ENCODE measurements at regions not wholly inside any gene's neighbourhood (a gene's known extent, or its start where the extent isn't known, plus 50 kb on each side); places are given as distances from the start of the nearest gene placed in this dataset.
"Not testable (repeated sequence)": the region's sequence is repeated elsewhere in the genome, so short reads cannot be mapped to it uniquely, and the experiment has no call there.

- Histone ChIP-seq H3K4me1 (replicated peaks in 1 of 2) (no peaks in the 10 kb centered on the region), H3K27me3 (no peaks in the 10 kb centered on the region), H3K4me3 (no peak overlapping the region), H3K9me3 (replicated peaks in 1 of 3) (peaks cover 0 to 7% (median 4%) of the 10 kb centered on the region in 3 donors), H3K36me3 (replicated peaks in 1 of 2) (no peaks in the 10 kb centered on the region), H3K27ac (no peak overlapping the region)
- intact Hi-C loops (cut with DNase I): no loop called here
- WGBS, 4 donors: 79 to 90% (median 81%) methylated on average over 16 to 18 of the region's 18 CpGs
- DNase-seq: peak in 1 of 7 donors; percentile 45
- TF ChIP-seq, protein P1, sequence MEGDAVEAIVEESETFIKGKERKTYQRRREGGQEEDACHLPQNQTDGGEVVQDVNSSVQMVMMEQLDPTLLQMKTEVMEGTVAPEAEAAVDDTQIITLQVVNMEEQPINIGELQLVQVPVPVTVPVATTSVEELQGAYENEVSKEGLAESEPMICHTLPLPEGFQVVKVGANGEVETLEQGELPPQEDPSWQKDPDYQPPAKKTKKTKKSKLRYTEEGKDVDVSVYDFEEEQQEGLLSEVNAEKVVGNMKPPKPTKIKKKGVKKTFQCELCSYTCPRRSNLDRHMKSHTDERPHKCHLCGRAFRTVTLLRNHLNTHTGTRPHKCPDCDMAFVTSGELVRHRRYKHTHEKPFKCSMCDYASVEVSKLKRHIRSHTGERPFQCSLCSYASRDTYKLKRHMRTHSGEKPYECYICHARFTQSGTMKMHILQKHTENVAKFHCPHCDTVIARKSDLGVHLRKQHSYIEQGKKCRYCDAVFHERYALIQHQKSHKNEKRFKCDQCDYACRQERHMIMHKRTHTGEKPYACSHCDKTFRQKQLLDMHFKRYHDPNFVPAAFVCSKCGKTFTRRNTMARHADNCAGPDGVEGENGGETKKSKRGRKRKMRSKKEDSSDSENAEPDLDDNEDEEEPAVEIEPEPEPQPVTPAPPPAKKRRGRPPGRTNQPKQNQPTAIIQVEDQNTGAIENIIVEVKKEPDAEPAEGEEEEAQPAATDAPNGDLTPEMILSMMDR (IDR thresholded peaks at IDR 0.05): no peak
- TF ChIP-seq POLR2A (IDR thresholded peaks at IDR 0.05): no peak
Measured at GRCh38 chr15:99466701-99467337, 99.0 kb upstream of the MEF2A start.

DNA sequence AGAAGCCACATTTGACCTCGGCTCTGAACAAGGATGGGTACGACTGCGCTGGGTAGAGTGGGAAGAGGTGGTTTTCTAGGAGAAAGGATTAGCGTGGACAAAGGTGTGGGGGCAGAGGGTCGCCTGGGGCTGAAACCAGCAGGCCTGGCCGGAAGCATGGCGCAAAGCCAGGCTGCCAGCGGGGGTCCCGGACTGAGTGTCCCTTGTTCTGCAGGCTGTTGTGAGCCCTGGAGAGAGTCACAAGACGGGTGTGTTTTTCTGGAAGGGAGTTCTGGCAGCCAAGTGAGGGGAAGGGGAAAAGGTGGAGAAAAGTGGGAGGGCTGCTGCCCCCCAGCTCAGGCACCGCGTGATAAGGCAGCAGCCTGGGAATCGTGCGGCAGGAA lies 98.5 kb upstream of the MEF2A start:
- H3K9me3 ChIP-seq (replicated peaks in 1 of 3): peaks cover 0 to 7% (median 4%) of the 10 kb centered on the region in 3 donors
- H3K4me3 ChIP-seq: no peak overlapping the region
- H3K27me3 ChIP-seq: no peaks in the 10 kb centered on the region
- no peak overlapping the region for H3K27ac ChIP-seq
- no peaks in the 10 kb centered on the region for H3K36me3 ChIP-seq (replicated peaks in 1 of 2)
- peaks cover 4 to 5% of the 10 kb centered on the region in 2 donors for H3K4me1 ChIP-seq (replicated peaks in 1 of 2)
- TF ChIP-seq, protein P1 (IDR thresholded peaks at IDR 0.05): no peak
- no peak for TF ChIP-seq POLR2A (IDR thresholded peaks at IDR 0.05)
- WGBS, 4 donors: 85 to 92% (median 89%) methylated on average over 14 of the region's 14 CpGs
- DNase-seq: no peak
- intact Hi-C loops (cut with DNase I): no loop called here

- Histone ChIP-seq H3K9me3 (replicated peaks in 1 of 3) (peaks cover 0 to 7% (median 2%) of the 10 kb centered on the region in 3 donors), H3K4me1 (replicated peaks in 1 of 2) (peaks cover 7 to 10% of the 10 kb centered on the region in 2 donors), H3K27ac (no peak overlapping the region), H3K4me3 (no peak overlapping the region), H3K27me3 (no peaks in the 10 kb centered on the region), H3K36me3 (replicated peaks in 1 of 2) (no peaks in the 10 kb centered on the region)
- TF ChIP-seq, protein P1 (IDR thresholded peaks at IDR 0.05): no peak
- TF ChIP-seq POLR2A (IDR thresholded peaks at IDR 0.05): no peak
- WGBS, 4 donors: 0 to 77% (median 74%) methylated on average over 1 to 4 of the region's 4 CpGs
- intact Hi-C loops (cut with DNase I): no loop called here
- no peak for DNase-seq
Measured at GRCh38 chr15:99467853-99468464, 97.8 kb upstream of the MEF2A start.

DNA sequence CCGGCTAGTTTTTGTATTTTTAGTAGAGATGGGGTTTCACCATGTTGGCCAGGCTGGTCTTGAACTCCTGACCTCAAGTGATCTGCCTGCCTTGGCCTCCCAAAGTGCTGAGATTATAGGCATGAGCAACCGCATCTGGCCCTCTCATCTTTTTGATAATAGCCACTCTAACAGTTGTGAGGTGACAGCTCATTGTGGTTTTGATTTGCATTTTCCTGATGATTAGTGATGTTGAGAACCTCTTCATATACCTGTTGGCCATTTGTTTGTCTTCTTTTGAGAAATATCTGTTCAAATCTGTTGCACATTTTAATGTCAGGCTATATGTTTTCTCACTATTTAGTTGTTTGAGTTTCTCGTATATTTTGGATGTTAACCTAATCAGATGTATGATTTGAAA lies 95.6 kb upstream of the MEF2A start:
- H3K4me1 ChIP-seq (replicated peaks in 1 of 2): peaks cover 7 to 27% of the 10 kb centered on the region in 2 donors
- 74 to 95% (median 90%) methylated on average over 2 to 3 of the region's 3 CpGs for WGBS, 4 donors
- H3K4me3 ChIP-seq; H3K27me3 ChIP-seq; H3K27ac ChIP-seq; DNase-seq; H3K9me3 ChIP-seq (replicated peaks in 1 of 3); intact Hi-C loops (cut with DNase I); H3K36me3 ChIP-seq (replicated peaks in 1 of 2): not testable (repeated sequence)
